GM10266 (cell line): ENCODE measurements at regions not wholly inside any gene's neighbourhood (a gene's known extent, or its start where the extent isn't known, plus 50 kb on each side); places are given as distances from the start of the nearest gene placed in this dataset.

ENCODE experiments used
- DNase-seq: peaks from one replicate; pipeline ENCODE4 v3.0.0; 2012; ENCODE audit errors: extremely low spot score
- TF ChIP-seq, protein P1 (sequence below): IDR thresholded peaks from 2 replicates; pipeline ENCODE4 v1.5.1; 2012; ENCODE audit warnings: mild to moderate bottlenecking, low read depth; ENCODE audit not compliant: control insufficient read depth, insufficient read depth; ENCODE audit errors: missing control alignments

DNA sequence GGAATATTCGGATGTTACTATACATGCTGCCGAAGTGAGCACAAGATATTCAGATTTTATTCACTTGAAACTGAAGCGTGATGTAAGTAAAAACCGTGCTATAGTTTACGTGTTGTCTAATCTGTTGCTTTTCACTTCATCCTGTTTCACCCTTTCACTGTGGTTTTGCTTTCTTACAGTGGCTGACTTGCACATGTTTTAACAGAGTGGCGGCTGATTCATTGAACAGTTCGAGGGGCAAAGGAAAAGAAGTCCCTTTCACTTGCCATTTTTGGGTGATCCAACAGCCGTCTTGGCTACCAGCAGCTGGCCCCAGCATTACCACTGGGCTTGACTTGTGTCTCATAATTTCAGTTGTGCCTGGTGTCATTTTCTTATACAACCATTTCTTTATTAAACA, 134.0 kb downstream of the IRX1 start:
- TF ChIP-seq, protein P1, sequence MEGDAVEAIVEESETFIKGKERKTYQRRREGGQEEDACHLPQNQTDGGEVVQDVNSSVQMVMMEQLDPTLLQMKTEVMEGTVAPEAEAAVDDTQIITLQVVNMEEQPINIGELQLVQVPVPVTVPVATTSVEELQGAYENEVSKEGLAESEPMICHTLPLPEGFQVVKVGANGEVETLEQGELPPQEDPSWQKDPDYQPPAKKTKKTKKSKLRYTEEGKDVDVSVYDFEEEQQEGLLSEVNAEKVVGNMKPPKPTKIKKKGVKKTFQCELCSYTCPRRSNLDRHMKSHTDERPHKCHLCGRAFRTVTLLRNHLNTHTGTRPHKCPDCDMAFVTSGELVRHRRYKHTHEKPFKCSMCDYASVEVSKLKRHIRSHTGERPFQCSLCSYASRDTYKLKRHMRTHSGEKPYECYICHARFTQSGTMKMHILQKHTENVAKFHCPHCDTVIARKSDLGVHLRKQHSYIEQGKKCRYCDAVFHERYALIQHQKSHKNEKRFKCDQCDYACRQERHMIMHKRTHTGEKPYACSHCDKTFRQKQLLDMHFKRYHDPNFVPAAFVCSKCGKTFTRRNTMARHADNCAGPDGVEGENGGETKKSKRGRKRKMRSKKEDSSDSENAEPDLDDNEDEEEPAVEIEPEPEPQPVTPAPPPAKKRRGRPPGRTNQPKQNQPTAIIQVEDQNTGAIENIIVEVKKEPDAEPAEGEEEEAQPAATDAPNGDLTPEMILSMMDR: no peak

DNA sequence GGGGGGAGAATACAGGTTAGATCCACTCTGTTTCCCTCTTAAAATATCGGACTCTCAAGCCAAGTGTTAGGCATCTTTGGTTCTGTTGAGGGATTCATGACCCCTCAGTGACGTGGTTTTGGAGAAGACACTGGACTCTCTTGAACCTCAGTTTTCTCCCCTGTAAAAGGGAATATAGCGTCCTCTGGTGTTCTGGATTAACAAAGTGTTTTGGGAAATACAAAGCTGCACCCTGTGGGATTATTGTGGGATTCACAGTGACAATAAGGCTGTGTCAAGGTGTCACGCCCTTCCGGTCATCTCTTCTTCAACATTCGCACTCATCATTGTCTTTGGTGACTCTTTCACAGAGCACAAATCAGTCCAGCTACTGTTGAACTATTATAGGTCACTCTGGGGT, 139.0 kb downstream of the IRX1 start:
- TF ChIP-seq, protein P1: no peak
- DNase-seq: no peak

More for the DNA sequence above, 134.0 kb downstream of the IRX1 start:
- no peak for DNase-seq

DNA sequence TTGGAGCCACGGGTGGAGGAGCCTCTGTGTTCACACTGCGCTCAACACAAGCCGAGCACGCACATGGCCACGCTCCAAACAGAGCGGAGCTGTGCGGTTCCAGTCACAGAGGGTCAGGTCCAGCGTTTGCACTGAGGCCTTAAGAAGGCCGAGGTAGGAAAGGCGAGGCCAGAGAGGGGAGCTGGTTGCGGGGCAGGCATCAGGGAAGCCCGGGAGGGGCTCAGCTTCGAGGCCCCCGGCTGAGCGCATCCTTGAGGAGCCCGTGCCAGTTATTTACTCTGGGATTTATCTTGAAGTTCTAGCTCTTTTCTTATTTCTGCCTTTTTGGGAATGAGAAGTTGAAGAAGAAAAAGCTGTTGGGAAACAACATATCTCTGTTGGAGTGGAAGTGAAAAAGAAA, 140.8 kb downstream of the IRX1 start:
- no peak for DNase-seq
- TF ChIP-seq, protein P1: no peak

GRCh38 chr5:3736926-3737325, 141.3 kb downstream of the IRX1 start:
- TF ChIP-seq, protein P1: no peak
- DNase-seq: no peak

GRCh38 chr5:3738919-3739318, 143.3 kb downstream of the IRX1 start:
- TF ChIP-seq, protein P1: no peak

DNA sequence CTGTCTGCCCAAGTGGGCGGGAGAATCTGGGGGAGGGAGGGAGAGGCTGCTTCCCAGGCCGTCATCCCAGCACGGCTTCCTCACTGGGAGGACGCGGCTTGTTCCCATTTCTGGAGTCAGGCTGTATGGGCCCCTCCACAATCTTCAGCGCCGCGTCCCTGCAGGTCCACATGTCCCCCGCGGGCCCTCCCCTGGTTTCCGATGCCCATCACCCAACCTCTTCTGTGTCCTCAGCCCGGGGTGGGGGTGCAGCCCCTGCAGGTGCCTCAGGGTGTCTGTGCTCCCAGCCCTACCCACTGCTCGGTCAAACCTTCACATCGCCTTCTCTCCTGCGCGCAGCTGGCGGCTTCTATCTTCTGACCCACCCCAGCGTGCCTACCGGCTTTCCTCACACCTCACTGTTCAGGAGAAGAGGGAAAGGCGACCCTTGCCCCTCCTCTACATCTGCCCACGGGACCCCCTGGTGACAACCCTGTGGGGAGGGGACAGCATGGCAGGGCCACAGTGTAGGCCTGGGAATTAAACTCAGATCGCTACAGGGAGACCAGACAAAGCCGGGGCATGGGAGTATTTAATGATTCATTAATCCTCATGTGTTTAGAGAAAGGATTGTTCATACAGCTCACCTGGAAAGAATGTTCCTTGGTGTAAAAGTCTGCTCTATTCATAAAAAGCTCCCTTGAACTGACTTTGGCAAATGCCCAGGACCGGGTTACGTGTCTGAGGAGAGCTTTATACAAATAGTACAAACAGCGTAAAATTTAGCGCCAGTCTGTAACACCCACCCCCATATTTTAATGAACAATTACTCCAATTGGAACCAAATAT, 145.1 kb downstream of the IRX1 start:
- DNase-seq: no peak
- TF ChIP-seq, protein P1: no peak

More at GRCh38 chr5:3738919-3739318, 143.3 kb downstream of the IRX1 start:
- DNase-seq: no peak

- TF ChIP-seq, protein P1: no peak
- DNase-seq: no peak
These were observed 145.7 kb downstream of the IRX1 start for GRCh38 chr5:3741374-3741770.
